RPMI8226 (cell line): ENCODE measurements at regions not wholly inside any gene's neighbourhood (a gene's known extent, or its start where the extent isn't known, plus 50 kb on each side); places are given as distances from the start of the nearest gene placed in this dataset.
"Not testable (repeated sequence)": the region's sequence is repeated elsewhere in the genome, so short reads cannot be mapped to it uniquely, and the experiment has no call there.

Experiments
- DNase-seq: peaks from one replicate; pipeline ENCODE4 v3.0.0-alpha.2; 2015

- no peak for DNase-seq
Observed at GRCh38 chr2:144912206-144912605, 392.3 kb upstream of the ZEB2 start.

GRCh38 chr2:144905956-144906355 lies 386.0 kb upstream of the ZEB2 start:
- no peak for DNase-seq

- DNase-seq: no peak
Observed at GRCh38 chr2:144904612-144905011, 384.7 kb upstream of the ZEB2 start.

GRCh38 chr2:144903045-144903444 lies 383.1 kb upstream of the ZEB2 start:
- DNase-seq: not testable (repeated sequence)

- not testable (repeated sequence) for DNase-seq
Observed at GRCh38 chr2:144901386-144901785, 381.5 kb upstream of the ZEB2 start.

- DNase-seq: no peak
Observed at GRCh38 chr2:144896341-144896740, 376.4 kb upstream of the ZEB2 start.

GRCh38 chr2:144894612-144895599 lies 375.0 kb upstream of the ZEB2 start:
- DNase-seq: no peak

- no peak for DNase-seq
Observed at GRCh38 chr2:144893464-144893863, 373.5 kb upstream of the ZEB2 start.

- no peak for DNase-seq
Observed at GRCh38 chr2:144890828-144891227, 370.9 kb upstream of the ZEB2 start.

- DNase-seq: no peak
Observed at GRCh38 chr2:144889348-144889747, 369.4 kb upstream of the ZEB2 start.

- no peak for DNase-seq
Observed at GRCh38 chr2:144886862-144887261, 366.9 kb upstream of the ZEB2 start.

GRCh38 chr2:144877893-144878292 lies 358.0 kb upstream of the ZEB2 start:
- no peak for DNase-seq

- DNase-seq: no peak
Observed at GRCh38 chr2:144876013-144876412, 356.1 kb upstream of the ZEB2 start.

- DNase-seq: no peak
Observed at GRCh38 chr2:144875290-144875969, 355.5 kb upstream of the ZEB2 start.

- no peak for DNase-seq
Observed at GRCh38 chr2:144865670-144866069, 345.8 kb upstream of the ZEB2 start.

GRCh38 chr2:144859716-144860115 lies 339.8 kb upstream of the ZEB2 start:
- DNase-seq: no peak

- no peak for DNase-seq
Observed at GRCh38 chr2:144858211-144858610, 338.3 kb upstream of the ZEB2 start.

GRCh38 chr2:144854596-144854995 lies 334.7 kb upstream of the ZEB2 start:
- DNase-seq: no peak

GRCh38 chr2:144849612-144850011 lies 329.7 kb upstream of the ZEB2 start:
- DNase-seq: no peak

GRCh38 chr2:144848423-144848822 lies 328.5 kb upstream of the ZEB2 start:
- no peak for DNase-seq

- no peak for DNase-seq
Observed at GRCh38 chr2:144847347-144848080, 327.6 kb upstream of the ZEB2 start.

GRCh38 chr2:144836635-144837350 lies 316.9 kb upstream of the ZEB2 start:
- DNase-seq: no peak
